HG02759 (cell line): ENCODE measurements at regions not wholly inside any gene's neighbourhood (a gene's known extent, or its start where the extent isn't known, plus 50 kb on each side); places are given as distances from the start of the nearest gene placed in this dataset.
A peak's percentile ranks its signal among the peaks of the same experiment; 100 is the strongest.
"Not testable (repeated sequence)": the region's sequence is repeated elsewhere in the genome, so short reads cannot be mapped to it uniquely, and the experiment has no call there.

Experiments used
- ATAC-seq: cut with Tn5 transposase; IDR thresholded peaks from one replicate; pipeline ENCODE4 v1.9.1; 2021; ENCODE audit warnings: mild to moderate bottlenecking, moderate library complexity; ENCODE audit not compliant: unreplicated experiment

- no peak for ATAC-seq
These were observed 104.0 kb upstream of the TBC1D5 start for GRCh38 chr3:17846466-17846865.

GRCh38 chr3:17845026-17845812 is 102.8 kb upstream of the TBC1D5 start:
- no peak for ATAC-seq

GRCh38 chr3:17844236-17844635 is 101.8 kb upstream of the TBC1D5 start:
- ATAC-seq, result no peak

- peak; percentile 95 for ATAC-seq
These were observed 98.9 kb upstream of the TBC1D5 start for GRCh38 chr3:17841190-17841828.

GRCh38 chr3:17840651-17841050 is 98.2 kb upstream of the TBC1D5 start:
- ATAC-seq, result no peak

GRCh38 chr3:17840126-17840525 is 97.7 kb upstream of the TBC1D5 start:
- no peak for ATAC-seq

- ATAC-seq, result no peak
These were observed 94.5 kb upstream of the TBC1D5 start for GRCh38 chr3:17836919-17837318.

GRCh38 chr3:17836092-17836491 is 93.7 kb upstream of the TBC1D5 start:
- ATAC-seq, result no peak

- ATAC-seq, result no peak
These were observed 91.5 kb upstream of the TBC1D5 start for GRCh38 chr3:17833786-17834559.

- no peak for ATAC-seq
These were observed 89.6 kb upstream of the TBC1D5 start for GRCh38 chr3:17832016-17832415.

- no peak for ATAC-seq
These were observed 88.9 kb upstream of the TBC1D5 start for GRCh38 chr3:17831366-17831765.

GRCh38 chr3:17830788-17831187 is 88.4 kb upstream of the TBC1D5 start:
- ATAC-seq, result no peak

GRCh38 chr3:17828388-17828787 is 86.0 kb upstream of the TBC1D5 start:
- ATAC-seq, result no peak

- ATAC-seq, result no peak
These were observed 82.9 kb upstream of the TBC1D5 start for GRCh38 chr3:17825298-17825697.

- no peak for ATAC-seq
These were observed 81.4 kb upstream of the TBC1D5 start for GRCh38 chr3:17823816-17824215.

- no peak for ATAC-seq
These were observed 80.6 kb upstream of the TBC1D5 start for GRCh38 chr3:17823036-17823435.

- ATAC-seq, result no peak
These were observed 78.3 kb upstream of the TBC1D5 start for GRCh38 chr3:17820704-17821103.

- no peak for ATAC-seq
These were observed 77.8 kb upstream of the TBC1D5 start for GRCh38 chr3:17820275-17820674.

GRCh38 chr3:17817973-17818372 is 75.5 kb upstream of the TBC1D5 start:
- not testable (repeated sequence) for ATAC-seq

- no peak for ATAC-seq
These were observed 75.1 kb upstream of the TBC1D5 start for GRCh38 chr3:17817545-17817944.

GRCh38 chr3:17816839-17817238 is 74.4 kb upstream of the TBC1D5 start:
- not testable (repeated sequence) for ATAC-seq

- not testable (repeated sequence) for ATAC-seq
These were observed 69.9 kb upstream of the TBC1D5 start for GRCh38 chr3:17812328-17812727.
